Neural progenitor cell (in vitro differentiated cells): ENCODE measurements at regions not wholly inside any gene's neighbourhood (a gene's known extent, or its start where the extent isn't known, plus 50 kb on each side); places are given as distances from the start of the nearest gene placed in this dataset.

Source experiments
- CTCF ChIP-seq: fragments of 200-600 bp; sonication (generic); IDR thresholded peaks from 2 replicates; pipeline ENCODE4 v1.5.1; 2017; ENCODE audit warnings: antibody characterized with exemption, mild to moderate bottlenecking
- EZH2 ChIP-seq: fragments of 200-600 bp; sonication (generic); IDR thresholded peaks from 2 replicates; pipeline ENCODE4 v1.6.1; 2017; ENCODE audit warnings: antibody characterized with exemption, mild to moderate bottlenecking, moderate library complexity

DNA sequence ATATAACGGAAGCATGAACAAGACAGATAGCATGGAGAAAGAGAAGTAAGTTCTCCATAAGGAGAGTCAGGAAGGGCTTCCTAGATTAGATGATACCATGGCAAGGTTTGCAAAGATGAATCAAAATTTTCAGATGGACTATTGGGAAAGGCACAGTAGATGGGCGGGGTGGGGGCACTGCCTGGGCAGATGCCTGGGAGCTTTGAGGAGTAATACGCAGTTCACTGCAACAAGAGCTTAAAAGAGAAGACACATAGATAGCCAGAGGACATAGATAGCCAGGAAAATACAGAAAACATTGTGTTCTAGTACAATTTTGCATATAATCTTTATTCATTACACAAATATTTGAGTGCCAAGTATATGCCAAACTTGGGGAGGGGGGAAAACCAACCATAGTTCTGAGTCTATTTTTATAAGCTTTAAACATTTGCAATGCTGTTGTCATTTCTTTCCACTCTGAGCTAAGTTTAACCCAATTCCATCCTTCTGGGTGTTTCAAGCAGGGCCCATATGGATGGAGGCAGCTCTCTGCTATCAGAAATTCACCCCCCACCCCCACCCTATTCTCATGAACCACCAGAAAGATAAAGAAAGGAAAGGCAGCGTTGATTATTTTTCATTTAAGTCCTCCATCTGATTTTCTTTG, 120.6 kb downstream of the NUF2 start:
- TF ChIP-seq CTCF, result no peak
- TF ChIP-seq EZH2, result no peak
